IMR-90 (cell line): ENCODE measurements at regions not wholly inside any gene's neighbourhood (a gene's known extent, or its start where the extent isn't known, plus 50 kb on each side); places are given as distances from the start of the nearest gene placed in this dataset.
"Not testable (repeated sequence)": the region's sequence is repeated elsewhere in the genome, so short reads cannot be mapped to it uniquely, and the experiment has no call there.

Experiments used
- ATAC-seq: fragments of 200-7000 bp; cut with Tn5 transposase; 2 replicates; pipeline ENCODE4 v1.9.1; 2020; ENCODE audit warnings: low read depth, mild to moderate bottlenecking, moderate library complexity
- BruUV-seq: library from RNA; stranded (reverse); fragments of 400-500 nt; replicated peaks from 2 replicates; lab custom pipeline; 2021; lab: Mats Ljungman, UMichigan
- CTCF ChIA-PET: fragments of 300-600 bp; formaldehyde crosslinking; extraction: SDS; loops from one replicate; lab custom pipeline; 2021; ENCODE audit warnings: antibody characterized with exemption; lab: Yijun Ruan, JAX
- POLR2A ChIA-PET: fragments of 300-600 bp; sonication (Branson Sonifier 250); formaldehyde crosslinking; loops from one replicate; lab custom pipeline; 2022; ENCODE audit warnings: antibody characterized with exemption; ENCODE audit not compliant: unreplicated experiment; lab: Charles Lee
- DNase-seq: peaks from one replicate; pipeline ENCODE4 v3.0.0; 2013
- H2AFZ ChIP-seq: replicated peaks from 2 replicates; pipeline ENCODE3; 2013; ENCODE audit warnings: low read length, mild to moderate bottlenecking; ENCODE audit not compliant: poor library complexity
- H2AK5ac ChIP-seq: 2 replicates; pipeline ENCODE4 v1.6.1; 2013; ENCODE audit warnings: low read depth, low read length, inconsistent platforms
- H2AK9ac ChIP-seq: replicated peaks from 2 replicates; pipeline ENCODE3; 2013; ENCODE audit warnings: mild to moderate bottlenecking, low read depth, low read length, moderate library complexity; ENCODE audit not compliant: poor library complexity
- H2BK120ac ChIP-seq: 2 replicates; pipeline ENCODE4 v1.6.1; 2013; ENCODE audit warnings: low read depth, low read length, inconsistent platforms
- H2BK15ac ChIP-seq: 3 replicates; pipeline ENCODE4 v1.6.1; 2013; ENCODE audit warnings: low read depth, low read length, inconsistent platforms
- H2BK20ac ChIP-seq: 2 replicates; pipeline ENCODE4 v1.6.1; 2013; ENCODE audit warnings: low read depth, mild to moderate bottlenecking, inconsistent platforms, low read length, moderate library complexity
- H2BK5ac ChIP-seq: 2 replicates; pipeline ENCODE4 v1.6.1; 2013; ENCODE audit warnings: mild to moderate bottlenecking, low read depth, low read length, inconsistent platforms; ENCODE audit not compliant: poor library complexity, severe bottlenecking
- H3K14ac ChIP-seq: replicated peaks from 2 replicates; pipeline ENCODE4 v1.6.1; 2013; ENCODE audit warnings: low read depth, low read length, inconsistent platforms
- H3K18ac ChIP-seq: 2 replicates; pipeline ENCODE4 v1.6.1; 2013; ENCODE audit warnings: low read depth, low read length, control low read depth
- H3K23ac ChIP-seq: 2 replicates; pipeline ENCODE4 v1.6.1; 2013; ENCODE audit warnings: low read depth, low read length, inconsistent platforms
- H3K27ac ChIP-seq: 2 replicates; pipeline ENCODE4 v1.5.1; 2013; ENCODE audit warnings: mild to moderate bottlenecking, control low read depth, low read length; ENCODE audit not compliant: insufficient read depth
- H3K27me3 ChIP-seq: 2 replicates; pipeline ENCODE4 v1.6.1; 2013; ENCODE audit warnings: low read length; ENCODE audit not compliant: control insufficient read depth, insufficient read depth
- H3K36me3 ChIP-seq: 2 replicates; pipeline ENCODE4 v1.6.1; 2013; ENCODE audit warnings: low read length, mixed read lengths; ENCODE audit not compliant: control insufficient read depth, insufficient read depth
- H3K4ac ChIP-seq: 2 replicates; pipeline ENCODE4 v1.6.1; 2013; ENCODE audit warnings: low read depth, low read length, inconsistent platforms
- H3K4me1 ChIP-seq: 2 replicates; pipeline ENCODE4 v1.6.1; 2013; ENCODE audit warnings: low read length, mixed read lengths; ENCODE audit not compliant: control insufficient read depth, insufficient read depth
- H3K4me2 ChIP-seq: 2 replicates; pipeline ENCODE4 v1.6.1; 2013; ENCODE audit warnings: low read depth, mild to moderate bottlenecking, control low read depth, low read length, moderate library complexity
- H3K4me3 ChIP-seq: 2 replicates; pipeline ENCODE4 v1.5.1; 2013; ENCODE audit warnings: low read depth, mild to moderate bottlenecking, control low read depth, low read length, moderate library complexity; ENCODE audit not compliant: insufficient read depth
- H3K56ac ChIP-seq: 2 replicates; pipeline ENCODE4 v1.6.1; 2013; ENCODE audit warnings: low read length, inconsistent platforms; ENCODE audit not compliant: insufficient read depth; ENCODE audit errors: extremely low read depth
- H3K79me1 ChIP-seq, 2 experiments: 2 replicates each; pipeline ENCODE4 v1.6.1; 2013; ENCODE audit warnings: low read length in 2 of 2, inconsistent platforms in 1 of 2, low read depth in 1 of 2
- H3K9ac ChIP-seq: 2 replicates; pipeline ENCODE4 v1.6.1; 2013; ENCODE audit warnings: low read depth, low read length, control low read depth
- H3K9me1 ChIP-seq: 2 replicates; pipeline ENCODE4 v1.6.1; 2013; ENCODE audit warnings: low read length, inconsistent platforms; ENCODE audit not compliant: insufficient read depth
- H3K9me3 ChIP-seq: 2 replicates; pipeline ENCODE4 v1.6.1; 2013; ENCODE audit warnings: low read length; ENCODE audit not compliant: control insufficient read depth, insufficient read depth
- H4K20me1 ChIP-seq: 2 replicates; pipeline ENCODE4 v1.6.1; 2013; ENCODE audit warnings: low read length, inconsistent platforms; ENCODE audit not compliant: insufficient read depth
- H4K5ac ChIP-seq: 2 replicates; pipeline ENCODE4 v1.6.1; 2013; ENCODE audit warnings: mild to moderate bottlenecking, low read depth, low read length, control low read depth
- H4K8ac ChIP-seq, 2 experiments: 2 replicates each; pipeline ENCODE4 v1.6.1; 2013; ENCODE audit warnings: low read depth in 2 of 2, low read length in 2 of 2, control low read depth in 1 of 2, inconsistent platforms in 1 of 2
- H4K91ac ChIP-seq: 2 replicates; pipeline ENCODE4 v1.6.1; 2013; ENCODE audit warnings: low read depth, low read length, inconsistent platforms; ENCODE audit not compliant: insufficient read depth
- WGBS, 2 experiments: methylation state at CpG; one replicate each; pipeline versions ENCODE4 v1.1.5 to v1.1.7; 2013; ENCODE audit warnings: missing lambda C conversion rate in 2 of 2; ENCODE audit not compliant: insufficient read length in 1 of 2; ENCODE audit errors: extremely low coverage in 2 of 2; 5-methylcytosine and 5-hydroxymethylcytosine counted together
- dilution Hi-C: fragments of 300-500 bp; cut with HindIII; formaldehyde crosslinking; loops from one replicate; pipeline ENCODE4 v1.14.3; 2018; ENCODE audit warnings: low sequenced_read_pairs; ENCODE audit not compliant: unreplicated experiment
- in situ Hi-C: fragments of 300-500 bp; cut with MboI; formaldehyde crosslinking; loops from 3 replicates; pipeline ENCODE4 v1.14.3; 2019; ENCODE audit warnings: low sequenced_read_pairs, inconsistent platforms, mixed read lengths
- intact Hi-C: fragments of 100-400 bp; cut with micrococcal nuclease; formaldehyde crosslinking; loops from 2 replicates; pipeline ENCODE4 v1.10.0; 2022

GRCh38 chr9:65423691-65424436 lies 138.9 kb upstream of the FOXD4L5 start:
- H2BK15ac ChIP-seq, H4K91ac ChIP-seq, H3K23ac ChIP-seq, H3K27ac ChIP-seq, intact Hi-C loops, H4K5ac ChIP-seq, H3K36me3 ChIP-seq, H3K14ac ChIP-seq, H3K4me1 ChIP-seq, H2AFZ ChIP-seq, H3K9me1 ChIP-seq, in situ Hi-C loops, H3K56ac ChIP-seq, H3K4me3 ChIP-seq, CTCF ChIA-PET, H2BK5ac ChIP-seq, ATAC-seq, H2AK5ac ChIP-seq, DNase-seq, H2BK120ac ChIP-seq, H3K18ac ChIP-seq, H4K8ac ChIP-seq, H3K9me3 ChIP-seq, dilution Hi-C loops, H3K27me3 ChIP-seq, H2BK20ac ChIP-seq, H3K4me2 ChIP-seq, H4K20me1 ChIP-seq, H3K4ac ChIP-seq, H2AK9ac ChIP-seq, H3K79me1 ChIP-seq, BruUV-seq, POLR2A ChIA-PET, H3K9ac ChIP-seq: not testable (repeated sequence)
- 82% methylated on average over 7 of the region's 18 CpGs; no CpG with 5 or more reads in 1 of the 2 experiments for WGBS, 2 experiments

DNA sequence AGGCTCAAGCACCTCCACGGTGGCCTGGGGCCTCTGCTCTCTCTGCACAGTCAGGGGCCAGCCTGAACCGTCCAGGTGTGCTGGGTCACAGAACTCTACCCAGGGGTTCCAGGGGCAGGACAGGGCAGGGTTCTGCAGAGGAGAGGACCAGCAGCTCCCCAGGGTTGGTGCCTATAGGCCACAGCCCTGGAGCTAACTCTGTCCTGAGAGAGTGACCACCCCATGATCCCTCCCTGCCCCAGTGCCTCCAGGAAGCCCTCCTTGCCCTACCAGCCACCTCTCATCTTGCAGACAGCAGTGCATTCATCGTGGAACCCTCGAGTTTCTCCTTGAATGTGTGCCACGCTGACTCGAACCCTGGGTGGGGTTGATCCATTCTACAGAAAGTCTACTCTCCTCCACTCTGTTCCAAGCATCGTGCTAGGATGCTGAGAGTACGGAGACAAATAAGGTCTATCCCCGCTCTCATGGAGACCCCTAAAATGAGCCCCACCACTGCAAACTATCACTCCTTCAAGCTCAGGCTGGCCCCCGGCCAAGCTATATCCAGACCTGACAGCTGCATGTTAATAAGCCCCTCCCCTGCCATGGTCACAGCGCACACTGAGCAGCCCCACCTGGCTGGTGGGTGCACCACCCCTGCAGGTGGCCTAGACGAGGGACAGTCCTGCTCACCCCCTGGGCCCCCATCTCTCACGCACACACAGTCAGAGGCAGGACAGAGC lies 138.1 kb upstream of the FOXD4L5 start:
- H4K5ac ChIP-seq, H3K27ac ChIP-seq, H3K4ac ChIP-seq, H2BK5ac ChIP-seq, DNase-seq, H3K79me1 ChIP-seq, in situ Hi-C loops, ATAC-seq, H3K4me3 ChIP-seq, H4K91ac ChIP-seq, H3K36me3 ChIP-seq, H2BK15ac ChIP-seq, H3K4me1 ChIP-seq, H3K56ac ChIP-seq, H3K9me3 ChIP-seq, H3K18ac ChIP-seq, CTCF ChIA-PET, dilution Hi-C loops, intact Hi-C loops, POLR2A ChIA-PET, H3K4me2 ChIP-seq, H2AK5ac ChIP-seq, H4K8ac ChIP-seq, H3K14ac ChIP-seq, H3K9ac ChIP-seq, H4K20me1 ChIP-seq, H2BK20ac ChIP-seq, H2BK120ac ChIP-seq, H3K27me3 ChIP-seq, H2AFZ ChIP-seq, H3K23ac ChIP-seq, H3K9me1 ChIP-seq, BruUV-seq, H2AK9ac ChIP-seq: not testable (repeated sequence)
- WGBS, 2 experiments, result 65% methylated on average over 3 of the region's 13 CpGs; no CpG with 5 or more reads in 1 of the 2 experiments
